ENCODE measurements at regions not wholly inside any gene's neighbourhood (a gene's known extent, or its start where the extent isn't known, plus 50 kb on each side); places are given as distances from the start of the nearest gene placed in this dataset.

DNA sequence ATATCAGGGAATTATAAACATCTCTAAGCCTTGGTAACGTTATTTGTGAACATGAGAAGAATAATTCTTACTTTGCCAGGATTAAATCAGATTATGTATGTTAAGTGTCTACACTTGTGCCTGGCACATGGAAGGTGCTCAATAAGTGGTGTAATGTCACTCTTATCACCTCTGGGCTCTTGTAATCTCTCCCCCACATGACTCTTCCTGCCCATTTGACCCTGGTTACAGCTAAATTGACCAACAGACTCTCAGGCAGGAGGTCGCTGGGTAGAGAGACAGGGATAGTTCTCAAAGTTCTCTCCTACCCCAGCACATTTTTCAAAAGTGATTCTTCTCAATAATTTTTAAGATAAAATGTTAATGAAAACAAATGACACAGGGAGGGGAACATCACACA, 137.8 kb upstream of the FRMD6 start:
- H3K36me3 Mint-ChIP-seq (ENCODE audit: low read depth, unreplicated experiment), result no peaks in the 10 kb centered on the region
- no peaks in the 10 kb centered on the region for H3K4me1 Mint-ChIP-seq (ENCODE audit: unreplicated experiment)
- H3K9me3 Mint-ChIP-seq (ENCODE audit: unreplicated experiment), result no peaks in the 10 kb centered on the region
- peak overlapping the region; percentile 49 for H3K27ac Mint-ChIP-seq (ENCODE audit: unreplicated experiment)
- TF ChIP-seq, protein P1, sequence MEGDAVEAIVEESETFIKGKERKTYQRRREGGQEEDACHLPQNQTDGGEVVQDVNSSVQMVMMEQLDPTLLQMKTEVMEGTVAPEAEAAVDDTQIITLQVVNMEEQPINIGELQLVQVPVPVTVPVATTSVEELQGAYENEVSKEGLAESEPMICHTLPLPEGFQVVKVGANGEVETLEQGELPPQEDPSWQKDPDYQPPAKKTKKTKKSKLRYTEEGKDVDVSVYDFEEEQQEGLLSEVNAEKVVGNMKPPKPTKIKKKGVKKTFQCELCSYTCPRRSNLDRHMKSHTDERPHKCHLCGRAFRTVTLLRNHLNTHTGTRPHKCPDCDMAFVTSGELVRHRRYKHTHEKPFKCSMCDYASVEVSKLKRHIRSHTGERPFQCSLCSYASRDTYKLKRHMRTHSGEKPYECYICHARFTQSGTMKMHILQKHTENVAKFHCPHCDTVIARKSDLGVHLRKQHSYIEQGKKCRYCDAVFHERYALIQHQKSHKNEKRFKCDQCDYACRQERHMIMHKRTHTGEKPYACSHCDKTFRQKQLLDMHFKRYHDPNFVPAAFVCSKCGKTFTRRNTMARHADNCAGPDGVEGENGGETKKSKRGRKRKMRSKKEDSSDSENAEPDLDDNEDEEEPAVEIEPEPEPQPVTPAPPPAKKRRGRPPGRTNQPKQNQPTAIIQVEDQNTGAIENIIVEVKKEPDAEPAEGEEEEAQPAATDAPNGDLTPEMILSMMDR (IDR thresholded peaks at IDR 0.05; ENCODE audit: unreplicated experiment), result no peak
- DNase-seq (ENCODE audit: low spot score), result no peak
- H3K27me3 Mint-ChIP-seq (ENCODE audit: unreplicated experiment), result no peaks in the 10 kb centered on the region
- no peak overlapping the region for H3K4me3 Mint-ChIP-seq (ENCODE audit: unreplicated experiment)

DNA sequence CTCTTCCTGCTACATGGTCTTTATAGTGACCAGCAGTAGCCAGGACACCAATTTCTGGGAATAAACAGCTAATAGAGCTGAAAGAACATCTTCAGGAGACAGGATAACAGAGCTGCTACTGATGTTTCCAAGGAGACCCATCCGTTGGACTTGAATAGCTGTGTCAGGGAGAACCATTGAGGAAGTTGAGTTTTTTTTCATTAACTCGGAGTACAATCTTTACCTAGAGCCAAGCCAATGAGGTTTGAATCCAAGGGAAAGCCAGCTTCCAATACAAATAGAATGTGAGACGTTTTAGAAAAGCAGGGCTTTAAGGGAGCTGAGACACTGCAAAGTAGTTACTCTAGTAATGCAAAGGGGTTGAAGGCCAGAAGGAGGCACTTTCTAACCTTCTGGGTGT, 136.1 kb upstream of the FRMD6 start:
- Mint-ChIP-seq H3K27me3 (ENCODE audit: unreplicated experiment) (no peaks in the 10 kb centered on the region), H3K9me3 (ENCODE audit: unreplicated experiment) (no peaks in the 10 kb centered on the region), H3K4me1 (ENCODE audit: unreplicated experiment) (no peaks in the 10 kb centered on the region), H3K4me3 (ENCODE audit: unreplicated experiment) (no peak overlapping the region), H3K27ac (ENCODE audit: unreplicated experiment) (no peak overlapping the region), H3K36me3 (ENCODE audit: low read depth, unreplicated experiment) (no peaks in the 10 kb centered on the region)
- TF ChIP-seq, protein P1 (IDR thresholded peaks at IDR 0.05; ENCODE audit: unreplicated experiment), result no peak
- no peak for DNase-seq (ENCODE audit: low spot score)

DNA sequence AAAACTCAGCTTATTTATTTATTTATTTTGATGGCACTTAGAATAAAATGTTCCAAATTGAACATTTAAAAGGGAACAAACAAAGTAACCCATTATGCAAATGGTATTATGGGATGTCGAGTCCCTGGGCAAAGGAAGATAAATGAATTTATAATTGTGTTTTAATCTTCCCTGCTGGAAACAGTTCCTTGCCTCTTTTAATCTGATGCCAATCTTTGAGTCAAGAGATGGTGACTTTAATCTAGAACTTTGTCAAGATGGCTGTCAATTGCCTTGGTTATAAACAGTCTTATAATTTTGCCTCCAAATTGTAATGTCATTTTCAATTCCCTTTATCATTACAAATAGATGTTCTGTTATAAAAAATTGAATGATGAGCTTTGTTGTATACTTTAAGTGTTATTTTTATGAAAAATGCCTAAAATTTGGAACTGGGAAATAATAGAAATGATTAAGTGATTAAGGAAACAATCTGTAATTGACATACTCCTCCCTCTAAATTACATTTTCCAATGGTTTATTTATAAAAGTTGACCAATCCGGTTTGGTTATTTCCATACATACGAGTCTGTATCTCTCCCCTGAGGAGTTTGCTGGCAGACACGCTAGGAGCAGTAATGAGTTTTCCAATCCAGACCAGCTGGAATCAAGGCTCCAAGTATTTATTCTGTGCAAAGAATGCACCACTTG, 134.9 kb upstream of the FRMD6 start:
- Mint-ChIP-seq H3K9me3 (ENCODE audit: unreplicated experiment) (no peaks in the 10 kb centered on the region), H3K27ac (ENCODE audit: unreplicated experiment) (no peak overlapping the region), H3K27me3 (ENCODE audit: unreplicated experiment) (no peaks in the 10 kb centered on the region), H3K36me3 (ENCODE audit: low read depth, unreplicated experiment) (no peaks in the 10 kb centered on the region), H3K4me3 (ENCODE audit: unreplicated experiment) (no peak overlapping the region), H3K4me1 (ENCODE audit: unreplicated experiment) (no peaks in the 10 kb centered on the region)
- TF ChIP-seq, protein P1 (IDR thresholded peaks at IDR 0.05; ENCODE audit: unreplicated experiment), result no peak
- no peak for DNase-seq (ENCODE audit: low spot score)

DNA sequence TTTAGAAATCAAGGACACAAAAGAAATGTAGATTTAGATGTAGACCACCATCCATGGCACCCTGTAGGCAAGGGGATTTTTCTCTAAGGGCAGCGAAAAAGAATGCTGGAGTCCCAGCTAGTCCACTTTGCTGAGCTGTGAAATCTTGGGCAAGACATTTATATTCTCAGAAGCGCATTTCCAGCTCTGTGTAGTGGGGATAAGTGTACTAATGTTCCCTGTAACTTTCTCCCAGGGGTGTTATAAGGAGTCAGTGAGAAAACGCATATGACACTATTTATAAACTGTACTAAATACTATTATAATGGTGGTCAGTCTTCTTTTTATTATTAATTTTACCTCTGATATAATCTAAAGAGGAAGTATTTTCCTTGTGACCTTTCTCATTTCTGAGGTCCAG, 133.4 kb upstream of the FRMD6 start:
- Mint-ChIP-seq H3K36me3 (ENCODE audit: low read depth, unreplicated experiment) (no peaks in the 10 kb centered on the region), H3K27me3 (ENCODE audit: unreplicated experiment) (no peaks in the 10 kb centered on the region), H3K27ac (ENCODE audit: unreplicated experiment) (no peak overlapping the region), H3K4me3 (ENCODE audit: unreplicated experiment) (no peak overlapping the region), H3K9me3 (ENCODE audit: unreplicated experiment) (no peaks in the 10 kb centered on the region), H3K4me1 (ENCODE audit: unreplicated experiment) (no peaks in the 10 kb centered on the region)
- TF ChIP-seq, protein P1 (IDR thresholded peaks at IDR 0.05; ENCODE audit: unreplicated experiment), result no peak
- no peak for DNase-seq (ENCODE audit: low spot score)

DNA sequence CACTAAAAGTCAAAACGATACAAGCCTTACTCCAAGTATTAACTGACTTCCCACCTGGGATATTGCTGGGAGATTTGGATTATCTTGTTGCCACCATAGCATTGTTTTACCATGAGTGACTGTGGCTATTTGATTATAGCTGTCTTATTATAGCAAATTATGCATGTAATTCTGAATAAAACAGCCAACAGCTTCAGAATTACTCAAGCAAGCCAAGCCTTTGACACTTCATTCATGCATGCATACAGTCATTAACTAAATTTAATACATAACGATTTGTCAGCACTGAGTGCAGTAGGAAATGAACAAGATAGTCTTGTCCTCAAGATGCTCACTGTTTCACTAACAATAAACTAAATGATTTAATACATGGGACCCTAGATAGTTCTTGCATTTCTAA, 133.0 kb upstream of the FRMD6 start:
- Mint-ChIP-seq H3K9me3 (ENCODE audit: unreplicated experiment) (no peaks in the 10 kb centered on the region), H3K27ac (ENCODE audit: unreplicated experiment) (no peak overlapping the region), H3K36me3 (ENCODE audit: low read depth, unreplicated experiment) (no peaks in the 10 kb centered on the region), H3K4me1 (ENCODE audit: unreplicated experiment) (no peaks in the 10 kb centered on the region), H3K27me3 (ENCODE audit: unreplicated experiment) (no peaks in the 10 kb centered on the region), H3K4me3 (ENCODE audit: unreplicated experiment) (no peak overlapping the region)
- no peak for DNase-seq (ENCODE audit: low spot score)
- TF ChIP-seq, protein P1 (IDR thresholded peaks at IDR 0.05; ENCODE audit: unreplicated experiment), result no peak

Measured in endothelial cell (in vitro differentiated cells).